OCI-LY1 (cell line): ENCODE measurements at regions not wholly inside any gene's neighbourhood (a gene's known extent, or its start where the extent isn't known, plus 50 kb on each side); places are given as distances from the start of the nearest gene placed in this dataset.

Source experiments
- CTCF ChIP-seq: fragments of 200-600 bp; sonication (generic), shearing (Covaris generic); IDR thresholded peaks from 2 replicates; pipeline ENCODE4 v1.5.1; 2017; ENCODE audit warnings: mild to moderate bottlenecking, antibody characterized with exemption, low read length, moderate library complexity, mixed read lengths
- EZH2 ChIP-seq: fragments of 200-600 bp; sonication (generic), shearing (Covaris generic); IDR thresholded peaks from 2 replicates; pipeline ENCODE4 v1.8.0; 2017; ENCODE audit warnings: borderline replicate concordance, mixed run types, mild to moderate bottlenecking, antibody characterized with exemption, low read length, moderate library complexity, mixed read lengths

DNA sequence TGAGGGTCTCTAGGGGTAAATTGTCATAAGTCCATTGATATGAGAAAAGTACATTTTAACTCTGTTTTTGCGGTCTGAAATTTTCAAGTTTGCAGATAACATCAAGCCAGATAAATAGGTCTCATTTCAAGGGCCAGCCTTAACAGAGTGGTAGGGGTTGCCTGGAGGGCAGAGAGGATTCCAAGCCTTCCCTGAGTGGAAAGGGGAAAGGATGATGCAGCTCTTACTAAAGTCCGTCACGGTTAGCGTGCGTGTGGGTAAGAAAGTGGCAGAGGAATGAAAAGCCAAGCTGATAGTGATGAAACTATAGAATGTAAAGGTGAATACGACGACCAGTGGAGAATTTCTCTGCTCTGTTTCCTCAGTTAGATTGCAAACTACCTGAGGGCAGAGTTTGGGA is 71.6 kb downstream of the ADRA2A start:
- TF ChIP-seq CTCF (no peak), EZH2 (no peak)
